Right lobe of liver (tissue), 4 donors: ENCODE measurements at regions not wholly inside any gene's neighbourhood (a gene's known extent, or its start where the extent isn't known, plus 50 kb on each side); places are given as distances from the start of the nearest gene placed in this dataset.

Experiments used
- CTCF ChIP-seq, 4 donors: fragments of 200-600 bp in 3 of 4; fragments of 450-650 bp in 1 of 4; IDR thresholded peaks; one replicate each; pipeline versions ENCODE4 v1.5.1 to v1.8.0; 2016 to 2022; ENCODE audit warnings: antibody characterized with exemption in 4 of 4, mild to moderate bottlenecking in 2 of 4
- POLR2A ChIP-seq: fragments of 450-650 bp; IDR thresholded peaks from one replicate; pipeline ENCODE4 v1.6.1; 2017; ENCODE audit warnings: antibody characterized with exemption, mild to moderate bottlenecking
- donor health status: DM: no; HTN: no; CAD: no.
- donor health status: DM: no; HTN: no; CAD: no.
- donor health status: DM: no; HTN: yes; CAD: no.

GRCh38 chr5:17426104-17426749 lies 71.8 kb upstream of the TAF11L2 start:
- TF ChIP-seq CTCF (IDR thresholded peaks at IDR 0.05) (no peak), POLR2A (no peak)
